ENCODE measurements at regions not wholly inside any gene's neighbourhood (a gene's known extent, or its start where the extent isn't known, plus 50 kb on each side); places are given as distances from the start of the nearest gene placed in this dataset.

- Histone ChIP-seq H2AK5ac (ENCODE audit: low read length) (no peak overlapping the region), H3K4me1 (ENCODE audit: control insufficient read depth in 1 of 2, insufficient read depth in 2 of 2, low read length in 2 of 2) (peaks cover 0 to 4% of the 10 kb centered on the region in 2 experiments), H2BK5ac (ENCODE audit: low read depth, low read length, poor library complexity) (no peak overlapping the region), H3K9ac (ENCODE audit: low read length) (no peak overlapping the region), H2BK12ac (ENCODE audit: low read length) (no peak overlapping the region), H3K79me2 (ENCODE audit: control insufficient read depth, insufficient read depth, low read length, poor library complexity) (no peaks in the 10 kb centered on the region), H4K91ac (ENCODE audit: low read depth, low read length) (no peak overlapping the region), H3K27me3 (ENCODE audit: insufficient read depth, low read length) (no peaks in the 10 kb centered on the region), H2AFZ (ENCODE audit: insufficient read depth, low read length, poor library complexity) (no peak overlapping the region), H3K27ac (ENCODE audit: low read depth, low read length) (no peak overlapping the region), H3K14ac (ENCODE audit: low read length) (no peak overlapping the region), H2BK120ac (ENCODE audit: insufficient read depth, low read length, poor library complexity) (no peak overlapping the region), H3K4me2 (ENCODE audit: low read length) (no peak overlapping the region), H3K79me1 (ENCODE audit: low read length) (no peaks in the 10 kb centered on the region), H3K36me3 (ENCODE audit: control insufficient read depth in 1 of 2, insufficient read depth in 2 of 2, low read length in 2 of 2) (no peaks in the 10 kb centered on the region), H3K9me3 (ENCODE audit: insufficient read depth, low read depth, low read length) (no peaks in the 10 kb centered on the region), H3K18ac (ENCODE audit: low read length) (no peak overlapping the region), H4K12ac (ENCODE audit: low read depth, low read length) (no peak overlapping the region), H4K8ac (ENCODE audit: low read depth, low read length) (no peak overlapping the region), H3K23ac (ENCODE audit: low read length) (no peak overlapping the region), H3K4me3 (ENCODE audit: low read depth, low read length) (no peak overlapping the region), H3K4ac (ENCODE audit: low read depth, low read length) (no peak overlapping the region)
- no CpG with 5 or more reads among the region's 6 CpGs for WGBS (ENCODE audit: extremely low coverage, insufficient coverage, insufficient read length)
- DNase-seq = no peak
These were observed 834.2 kb upstream of the GALNTL6 start for GRCh38 chr4:170978990-170979389.

- Histone ChIP-seq H3K14ac (ENCODE audit: low read length) (no peak overlapping the region), H3K4me1 (ENCODE audit: control insufficient read depth in 1 of 2, insufficient read depth in 2 of 2, low read length in 2 of 2) (no peaks in the 10 kb centered on the region), H2AFZ (ENCODE audit: insufficient read depth, low read length, poor library complexity) (no peak overlapping the region), H2AK5ac (ENCODE audit: low read length) (no peak overlapping the region), H3K36me3 (ENCODE audit: control insufficient read depth in 1 of 2, insufficient read depth in 2 of 2, low read length in 2 of 2) (no peaks in the 10 kb centered on the region), H3K79me1 (ENCODE audit: low read length) (no peaks in the 10 kb centered on the region), H4K12ac (ENCODE audit: low read depth, low read length) (no peak overlapping the region), H3K18ac (ENCODE audit: low read length) (no peak overlapping the region), H2BK12ac (ENCODE audit: low read length) (no peak overlapping the region), H3K9me3 (ENCODE audit: insufficient read depth, low read depth, low read length) (no peaks in the 10 kb centered on the region), H3K79me2 (ENCODE audit: control insufficient read depth, insufficient read depth, low read length, poor library complexity) (no peaks in the 10 kb centered on the region), H3K9ac (ENCODE audit: low read length) (no peak overlapping the region), H3K23ac (ENCODE audit: low read length) (no peak overlapping the region), H3K4me3 (ENCODE audit: low read depth, low read length) (no peak overlapping the region), H3K4ac (ENCODE audit: low read depth, low read length) (no peak overlapping the region), H4K8ac (ENCODE audit: low read depth, low read length) (no peak overlapping the region), H2BK120ac (ENCODE audit: insufficient read depth, low read length, poor library complexity) (no peak overlapping the region), H4K91ac (ENCODE audit: low read depth, low read length) (no peak overlapping the region), H3K4me2 (ENCODE audit: low read length) (no peak overlapping the region), H3K27ac (ENCODE audit: low read depth, low read length) (no peak overlapping the region), H3K27me3 (ENCODE audit: insufficient read depth, low read length) (no peaks in the 10 kb centered on the region), H2BK5ac (ENCODE audit: low read depth, low read length, poor library complexity) (no peak overlapping the region)
- no peak for DNase-seq
- WGBS (ENCODE audit: extremely low coverage, insufficient coverage, insufficient read length) = no CpG with 5 or more reads among the region's 3 CpGs
These were observed 859.3 kb upstream of the AADAT start for GRCh38 chr4:170949084-170949483.

GRCh38 chr4:170940043-170940724 lies 850.4 kb upstream of the AADAT start:
- no peak overlapping the region for H4K8ac ChIP-seq (ENCODE audit: low read depth, low read length)
- no CpG with 5 or more reads among the region's 7 CpGs for WGBS (ENCODE audit: extremely low coverage, insufficient coverage, insufficient read length)
- no peaks in the 10 kb centered on the region for H3K36me3 ChIP-seq (ENCODE audit: control insufficient read depth in 1 of 2, insufficient read depth in 2 of 2, low read length in 2 of 2)
- H2BK120ac ChIP-seq (ENCODE audit: insufficient read depth, low read length, poor library complexity) = no peak overlapping the region
- H3K9me3 ChIP-seq (ENCODE audit: insufficient read depth, low read depth, low read length) = no peaks in the 10 kb centered on the region
- H3K4me3 ChIP-seq (ENCODE audit: low read depth, low read length) = no peak overlapping the region
- no peak overlapping the region for H3K23ac ChIP-seq (ENCODE audit: low read length)
- H3K79me2 ChIP-seq (ENCODE audit: control insufficient read depth, insufficient read depth, low read length, poor library complexity) = no peaks in the 10 kb centered on the region
- DNase-seq = no peak
- no peaks in the 10 kb centered on the region for H3K27me3 ChIP-seq (ENCODE audit: insufficient read depth, low read length)
- H3K14ac ChIP-seq (ENCODE audit: low read length) = no peak overlapping the region
- no peak overlapping the region for H3K9ac ChIP-seq (ENCODE audit: low read length)
- H2BK12ac ChIP-seq (ENCODE audit: low read length) = no peak overlapping the region
- no peaks in the 10 kb centered on the region for H3K79me1 ChIP-seq (ENCODE audit: low read length)
- no peaks in the 10 kb centered on the region for H3K4me1 ChIP-seq (ENCODE audit: control insufficient read depth in 1 of 2, insufficient read depth in 2 of 2, low read length in 2 of 2)
- H3K4me2 ChIP-seq (ENCODE audit: low read length) = no peak overlapping the region
- H4K12ac ChIP-seq (ENCODE audit: low read depth, low read length) = no peak overlapping the region
- no peak overlapping the region for H4K91ac ChIP-seq (ENCODE audit: low read depth, low read length)
- no peak overlapping the region for H3K4ac ChIP-seq (ENCODE audit: low read depth, low read length)
- no peak overlapping the region for H2BK5ac ChIP-seq (ENCODE audit: low read depth, low read length, poor library complexity)
- no peak overlapping the region for H2AFZ ChIP-seq (ENCODE audit: insufficient read depth, low read length, poor library complexity)
- no peak overlapping the region for H3K18ac ChIP-seq (ENCODE audit: low read length)
- no peak overlapping the region for H3K27ac ChIP-seq (ENCODE audit: low read depth, low read length)
- no peak overlapping the region for H2AK5ac ChIP-seq (ENCODE audit: low read length)

- H3K4me1 ChIP-seq (ENCODE audit: control insufficient read depth in 1 of 2, insufficient read depth in 2 of 2, low read length in 2 of 2) = no peaks in the 10 kb centered on the region
- H3K27ac ChIP-seq (ENCODE audit: low read depth, low read length) = no peak overlapping the region
- H3K23ac ChIP-seq (ENCODE audit: low read length) = no peak overlapping the region
- H2BK120ac ChIP-seq (ENCODE audit: insufficient read depth, low read length, poor library complexity) = no peak overlapping the region
- no peak for DNase-seq
- no CpG with 5 or more reads among the region's 1 CpG for WGBS (ENCODE audit: extremely low coverage, insufficient coverage, insufficient read length)
- no peak overlapping the region for H4K12ac ChIP-seq (ENCODE audit: low read depth, low read length)
- H3K9ac ChIP-seq (ENCODE audit: low read length) = no peak overlapping the region
- no peak overlapping the region for H2BK5ac ChIP-seq (ENCODE audit: low read depth, low read length, poor library complexity)
- H3K14ac ChIP-seq (ENCODE audit: low read length) = no peak overlapping the region
- no peak overlapping the region for H4K91ac ChIP-seq (ENCODE audit: low read depth, low read length)
- no peaks in the 10 kb centered on the region for H3K27me3 ChIP-seq (ENCODE audit: insufficient read depth, low read length)
- H2AFZ ChIP-seq (ENCODE audit: insufficient read depth, low read length, poor library complexity) = no peak overlapping the region
- H3K4ac ChIP-seq (ENCODE audit: low read depth, low read length) = no peak overlapping the region
- H3K79me2 ChIP-seq (ENCODE audit: control insufficient read depth, insufficient read depth, low read length, poor library complexity) = no peaks in the 10 kb centered on the region
- no peak overlapping the region for H3K4me3 ChIP-seq (ENCODE audit: low read depth, low read length)
- H3K36me3 ChIP-seq (ENCODE audit: control insufficient read depth in 1 of 2, insufficient read depth in 2 of 2, low read length in 2 of 2) = no peaks in the 10 kb centered on the region
- H3K79me1 ChIP-seq (ENCODE audit: low read length) = no peaks in the 10 kb centered on the region
- no peak overlapping the region for H2BK12ac ChIP-seq (ENCODE audit: low read length)
- no peak overlapping the region for H4K8ac ChIP-seq (ENCODE audit: low read depth, low read length)
- H3K4me2 ChIP-seq (ENCODE audit: low read length) = no peak overlapping the region
- H2AK5ac ChIP-seq (ENCODE audit: low read length) = no peak overlapping the region
- no peak overlapping the region for H3K18ac ChIP-seq (ENCODE audit: low read length)
- H3K9me3 ChIP-seq (ENCODE audit: insufficient read depth, low read depth, low read length) = no peaks in the 10 kb centered on the region
These were observed 848.8 kb upstream of the AADAT start for GRCh38 chr4:170938588-170938987.
